ENCODE measurements at regions not wholly inside any gene's neighbourhood (a gene's known extent, or its start where the extent isn't known, plus 50 kb on each side); places are given as distances from the start of the nearest gene placed in this dataset.

DNA sequence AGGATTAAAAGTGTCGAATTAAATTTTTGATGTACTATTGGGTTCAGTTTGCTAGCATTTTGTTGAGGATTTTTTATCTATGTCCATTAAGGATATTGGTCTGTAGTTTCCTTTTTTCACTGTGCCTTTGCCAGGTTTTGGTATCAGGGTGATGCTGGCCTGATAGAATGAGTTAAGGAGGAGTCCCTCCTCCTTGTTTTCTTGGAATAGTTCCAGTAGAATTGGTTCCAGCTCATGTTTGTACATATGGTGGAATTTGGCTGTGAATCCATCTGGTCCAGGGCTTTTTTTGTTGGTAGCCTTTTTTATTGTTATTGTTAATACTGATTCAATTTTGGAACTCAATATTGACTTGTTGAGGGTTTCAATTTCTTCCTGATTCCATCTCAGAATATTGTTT lies 141.8 kb downstream of the SIM1 start:
- BruUV-seq (replicated peaks): no TSS peak
- Mint-ChIP-seq H3K27me3 (ENCODE audit: insufficient read depth, unreplicated experiment) (no peaks in the 10 kb centered on the region), H3K4me3 (ENCODE audit: unreplicated experiment) (no peak overlapping the region), H3K27ac (ENCODE audit: low read depth, unreplicated experiment) (no peak overlapping the region), H3K4me1 (ENCODE audit: insufficient read depth, unreplicated experiment) (no peaks in the 10 kb centered on the region), H3K36me3 (ENCODE audit: insufficient read depth, unreplicated experiment) (no peaks in the 10 kb centered on the region), H3K9me3 (ENCODE audit: unreplicated experiment) (peaks cover 8% of the 10 kb centered on the region)
- POLR2A ChIA-PET: interaction anchor here (1.3 kb wide), 1 partner anchor 14 kb away, joined by 3 read pairs; no protein-coding TSS in a partner anchor
- CTCF ChIA-PET: interaction anchor here (0.6 kb wide), 1 partner anchor 212 kb away, joined by 4 read pairs; no protein-coding TSS in a partner anchor
- DNase-seq (ENCODE audit: unreplicated experiment): no peak
- TF ChIP-seq, protein P1, sequence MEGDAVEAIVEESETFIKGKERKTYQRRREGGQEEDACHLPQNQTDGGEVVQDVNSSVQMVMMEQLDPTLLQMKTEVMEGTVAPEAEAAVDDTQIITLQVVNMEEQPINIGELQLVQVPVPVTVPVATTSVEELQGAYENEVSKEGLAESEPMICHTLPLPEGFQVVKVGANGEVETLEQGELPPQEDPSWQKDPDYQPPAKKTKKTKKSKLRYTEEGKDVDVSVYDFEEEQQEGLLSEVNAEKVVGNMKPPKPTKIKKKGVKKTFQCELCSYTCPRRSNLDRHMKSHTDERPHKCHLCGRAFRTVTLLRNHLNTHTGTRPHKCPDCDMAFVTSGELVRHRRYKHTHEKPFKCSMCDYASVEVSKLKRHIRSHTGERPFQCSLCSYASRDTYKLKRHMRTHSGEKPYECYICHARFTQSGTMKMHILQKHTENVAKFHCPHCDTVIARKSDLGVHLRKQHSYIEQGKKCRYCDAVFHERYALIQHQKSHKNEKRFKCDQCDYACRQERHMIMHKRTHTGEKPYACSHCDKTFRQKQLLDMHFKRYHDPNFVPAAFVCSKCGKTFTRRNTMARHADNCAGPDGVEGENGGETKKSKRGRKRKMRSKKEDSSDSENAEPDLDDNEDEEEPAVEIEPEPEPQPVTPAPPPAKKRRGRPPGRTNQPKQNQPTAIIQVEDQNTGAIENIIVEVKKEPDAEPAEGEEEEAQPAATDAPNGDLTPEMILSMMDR (IDR thresholded peaks at IDR 0.05; ENCODE audit: unreplicated experiment): no peak
- intact Hi-C loops (cut with micrococcal nuclease): no loop called here

DNA sequence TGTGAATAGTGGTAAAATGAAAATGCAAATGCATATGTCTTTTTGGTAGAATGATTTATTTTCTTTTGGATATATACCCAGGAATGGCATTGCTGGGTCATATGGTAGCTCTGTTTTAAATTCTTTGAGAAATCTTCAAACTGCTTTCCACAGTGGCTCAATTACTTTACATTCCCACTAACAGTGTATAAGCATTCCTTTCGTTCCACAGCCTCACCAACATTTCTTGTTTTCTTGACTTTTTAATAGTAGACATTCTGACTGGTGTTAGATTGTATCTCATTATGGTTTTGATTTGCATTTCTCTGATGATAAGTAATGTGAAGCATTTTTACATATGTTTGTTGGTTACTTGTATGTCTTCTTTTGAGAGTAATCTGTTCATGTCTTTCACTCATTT lies 144.0 kb downstream of the SIM1 start:
- no peak for DNase-seq (ENCODE audit: unreplicated experiment)
- peaks cover 8% of the 10 kb centered on the region for H3K9me3 Mint-ChIP-seq (ENCODE audit: unreplicated experiment)
- H3K4me3 Mint-ChIP-seq (ENCODE audit: unreplicated experiment): no peak overlapping the region
- no peaks in the 10 kb centered on the region for H3K27me3 Mint-ChIP-seq (ENCODE audit: insufficient read depth, unreplicated experiment)
- ChIA-PET POLR2A (interaction anchor here (0.6 to 1.1 kb wide), 2 partner anchors 25 to 673 kb away, joined by 3 read pairs; no protein-coding TSS in a partner anchor), CTCF (no interaction called here)
- no peak overlapping the region for H3K27ac Mint-ChIP-seq (ENCODE audit: low read depth, unreplicated experiment)
- H3K36me3 Mint-ChIP-seq (ENCODE audit: insufficient read depth, unreplicated experiment): no peaks in the 10 kb centered on the region
- no peaks in the 10 kb centered on the region for H3K4me1 Mint-ChIP-seq (ENCODE audit: insufficient read depth, unreplicated experiment)
- intact Hi-C loops (cut with micrococcal nuclease): no loop called here
- TF ChIP-seq, protein P1 (IDR thresholded peaks at IDR 0.05; ENCODE audit: unreplicated experiment): no peak
- no TSS peak for BruUV-seq (replicated peaks)

GRCh38 chr6:100317031-100317430 lies 147.7 kb downstream of the SIM1 start:
- ChIA-PET POLR2A (interaction anchor here (0.7 kb wide), 1 partner anchor 240 kb away, joined by 3 read pairs; no protein-coding TSS in a partner anchor), CTCF (no interaction called here)
- no TSS peak for BruUV-seq (replicated peaks)
- H3K27me3 Mint-ChIP-seq (ENCODE audit: insufficient read depth, unreplicated experiment): no peaks in the 10 kb centered on the region
- no peak overlapping the region for H3K27ac Mint-ChIP-seq (ENCODE audit: low read depth, unreplicated experiment)
- DNase-seq (ENCODE audit: unreplicated experiment): no peak
- H3K4me1 Mint-ChIP-seq (ENCODE audit: insufficient read depth, unreplicated experiment): no peaks in the 10 kb centered on the region
- no peaks in the 10 kb centered on the region for H3K36me3 Mint-ChIP-seq (ENCODE audit: insufficient read depth, unreplicated experiment)
- no peak overlapping the region for H3K4me3 Mint-ChIP-seq (ENCODE audit: unreplicated experiment)
- TF ChIP-seq, protein P1 (IDR thresholded peaks at IDR 0.05; ENCODE audit: unreplicated experiment): no peak
- intact Hi-C loops (cut with micrococcal nuclease): no loop called here
- peaks cover 8% of the 10 kb centered on the region for H3K9me3 Mint-ChIP-seq (ENCODE audit: unreplicated experiment)

DNA sequence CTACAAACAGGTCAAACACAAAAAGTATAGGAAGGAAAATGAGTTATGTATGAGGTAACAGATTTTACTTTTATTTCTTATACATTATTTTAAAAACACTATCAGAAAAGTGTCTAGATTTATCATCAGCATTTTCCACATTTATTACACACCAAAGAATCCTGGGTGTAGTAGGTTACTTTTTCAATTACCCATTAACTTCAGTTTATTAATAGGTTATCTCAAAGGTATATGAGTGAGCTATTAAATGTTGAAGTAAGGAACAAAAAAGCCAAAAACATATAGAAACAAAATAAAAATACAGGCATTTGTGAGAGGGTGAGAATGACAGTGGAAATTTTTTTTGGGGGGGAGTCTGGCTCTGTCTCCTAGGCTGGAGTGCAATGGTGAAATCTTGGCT lies 150.5 kb downstream of the SIM1 start:
- no peak overlapping the region for H3K27ac Mint-ChIP-seq (ENCODE audit: low read depth, unreplicated experiment)

More for the DNA sequence above, 150.5 kb downstream of the SIM1 start:
- no TSS peak for BruUV-seq (replicated peaks)
- Mint-ChIP-seq H3K4me3 (ENCODE audit: unreplicated experiment) (no peak overlapping the region), H3K4me1 (ENCODE audit: insufficient read depth, unreplicated experiment) (no peaks in the 10 kb centered on the region), H3K36me3 (ENCODE audit: insufficient read depth, unreplicated experiment) (no peaks in the 10 kb centered on the region), H3K27me3 (ENCODE audit: insufficient read depth, unreplicated experiment) (no peaks in the 10 kb centered on the region), H3K9me3 (ENCODE audit: unreplicated experiment) (no peaks in the 10 kb centered on the region)
- POLR2A ChIA-PET: interaction anchor here (0.6 to 0.7 kb wide), 2 partner anchors 55 to 566 kb away, joined by 3 read pairs; no protein-coding TSS in a partner anchor
- TF ChIP-seq, protein P1 (IDR thresholded peaks at IDR 0.05; ENCODE audit: unreplicated experiment): no peak
- DNase-seq (ENCODE audit: unreplicated experiment): no peak
- CTCF ChIA-PET: interaction anchor here (1.7 kb wide), 1 partner anchor 26 kb away, joined by 5 read pairs; no protein-coding TSS in a partner anchor
- intact Hi-C loops (cut with micrococcal nuclease): no loop called here

Measured in MCF 10A (cell line).